GM21423 (cell line): ENCODE measurements at regions not wholly inside any gene's neighbourhood (a gene's known extent, or its start where the extent isn't known, plus 50 kb on each side); places are given as distances from the start of the nearest gene placed in this dataset.
"Not testable (repeated sequence)": the region's sequence is repeated elsewhere in the genome, so short reads cannot be mapped to it uniquely, and the experiment has no call there.

Source experiments
- ATAC-seq: cut with Tn5 transposase; IDR thresholded peaks from one replicate; pipeline ENCODE4 v1.9.1; 2021; ENCODE audit warnings: mild to moderate bottlenecking, moderate library complexity; ENCODE audit not compliant: unreplicated experiment

- no peak for ATAC-seq
Measured at GRCh38 chr15:36430726-36431265, 148.6 kb upstream of the CDIN1 start.

- ATAC-seq: no peak
Measured at GRCh38 chr15:36432161-36432560, 147.3 kb upstream of the CDIN1 start.

- ATAC-seq: no peak
Measured at GRCh38 chr15:36434177-36434576, 145.2 kb upstream of the CDIN1 start.

- no peak for ATAC-seq
Measured at GRCh38 chr15:36438499-36438898, 140.9 kb upstream of the CDIN1 start.

GRCh38 chr15:36447373-36447772, 132.1 kb upstream of the CDIN1 start:
- ATAC-seq: no peak

- no peak for ATAC-seq
Measured at GRCh38 chr15:36448418-36448817, 131.0 kb upstream of the CDIN1 start.

GRCh38 chr15:36449084-36449661, 130.3 kb upstream of the CDIN1 start:
- ATAC-seq: no peak

- ATAC-seq: no peak
Measured at GRCh38 chr15:36449662-36450145, 129.7 kb upstream of the CDIN1 start.

GRCh38 chr15:36454244-36454643, 125.2 kb upstream of the CDIN1 start:
- not testable (repeated sequence) for ATAC-seq

GRCh38 chr15:36458411-36458810, 121.0 kb upstream of the CDIN1 start:
- no peak for ATAC-seq

GRCh38 chr15:36465304-36465703, 114.1 kb upstream of the CDIN1 start:
- ATAC-seq: no peak

- ATAC-seq: no peak
Measured at GRCh38 chr15:36468746-36469145, 110.7 kb upstream of the CDIN1 start.

- no peak for ATAC-seq
Measured at GRCh38 chr15:36469311-36469966, 110.0 kb upstream of the CDIN1 start.

- ATAC-seq: no peak
Measured at GRCh38 chr15:36472672-36473071, 106.8 kb upstream of the CDIN1 start.

GRCh38 chr15:36478561-36478960, 100.9 kb upstream of the CDIN1 start:
- ATAC-seq: no peak

- ATAC-seq: no peak
Measured at GRCh38 chr15:36479200-36479896, 100.1 kb upstream of the CDIN1 start.

- ATAC-seq: no peak
Measured at GRCh38 chr15:36481156-36481555, 98.3 kb upstream of the CDIN1 start.

- no peak for ATAC-seq
Measured at GRCh38 chr15:36483409-36483808, 96.0 kb upstream of the CDIN1 start.

GRCh38 chr15:36484038-36484778, 95.2 kb upstream of the CDIN1 start:
- no peak for ATAC-seq

- no peak for ATAC-seq
Measured at GRCh38 chr15:36491912-36492311, 87.5 kb upstream of the CDIN1 start.

GRCh38 chr15:36495456-36495991, 83.9 kb upstream of the CDIN1 start:
- ATAC-seq: no peak
